ENCODE measurements at regions not wholly inside any gene's neighbourhood (a gene's known extent, or its start where the extent isn't known, plus 50 kb on each side); places are given as distances from the start of the nearest gene placed in this dataset.
"Not testable (repeated sequence)": the region's sequence is repeated elsewhere in the genome, so short reads cannot be mapped to it uniquely, and the experiment has no call there.

GRCh38 chr5:125487231-125487630 lies 740.8 kb upstream of the ZNF608 start:
- DNase-seq = no peak

GRCh38 chr5:125487652-125488051 lies 741.2 kb upstream of the ZNF608 start:
- DNase-seq = not testable (repeated sequence)

- DNase-seq = no peak
Observed at GRCh38 chr5:125489146-125489545, 742.7 kb upstream of the ZNF608 start.

- no peak for DNase-seq
Observed at GRCh38 chr5:125491986-125492492, 745.6 kb upstream of the ZNF608 start.

- DNase-seq = no peak
Observed at GRCh38 chr5:125492977-125493376, 746.5 kb upstream of the ZNF608 start.

GRCh38 chr5:125496393-125496792 lies 750.0 kb upstream of the ZNF608 start:
- no peak for DNase-seq

GRCh38 chr5:125497651-125498050 lies 751.2 kb upstream of the ZNF608 start:
- DNase-seq = no peak

- no peak for DNase-seq
Observed at GRCh38 chr5:125499636-125500332, 753.3 kb upstream of the ZNF608 start.

- DNase-seq = no peak
Observed at GRCh38 chr5:125501396-125501795, 755.0 kb upstream of the ZNF608 start.

GRCh38 chr5:125503946-125504345 lies 757.5 kb upstream of the ZNF608 start:
- no peak for DNase-seq

GRCh38 chr5:125505115-125505514 lies 758.7 kb upstream of the ZNF608 start:
- DNase-seq = no peak

- DNase-seq = no peak
Observed at GRCh38 chr5:125506124-125506523, 759.7 kb upstream of the ZNF608 start.

GRCh38 chr5:125508225-125508624 lies 761.8 kb upstream of the ZNF608 start:
- DNase-seq = no peak

GRCh38 chr5:125510651-125511050 lies 764.2 kb upstream of the ZNF608 start:
- no peak for DNase-seq

GRCh38 chr5:125517973-125518550 lies 771.6 kb upstream of the ZNF608 start:
- DNase-seq = no peak

GRCh38 chr5:125521289-125521688 lies 774.9 kb upstream of the ZNF608 start:
- DNase-seq = no peak

GRCh38 chr5:125525356-125525755 lies 778.9 kb upstream of the ZNF608 start:
- DNase-seq = no peak

GRCh38 chr5:125526966-125527365 lies 780.5 kb upstream of the ZNF608 start:
- DNase-seq = no peak

GRCh38 chr5:125528881-125529280 lies 782.4 kb upstream of the ZNF608 start:
- DNase-seq = no peak

- no peak for DNase-seq
Observed at GRCh38 chr5:125530833-125531615, 784.6 kb upstream of the ZNF608 start.

- no peak for DNase-seq
Observed at GRCh38 chr5:125536095-125536494, 789.7 kb upstream of the ZNF608 start.

- no peak for DNase-seq
Observed at GRCh38 chr5:125536582-125536981, 790.1 kb upstream of the ZNF608 start.

- DNase-seq = no peak
Observed at GRCh38 chr5:125537661-125538060, 791.2 kb upstream of the ZNF608 start.

GRCh38 chr5:125538469-125538868 lies 792.0 kb upstream of the ZNF608 start:
- no peak for DNase-seq

Measured in activated CD4-positive, CD25-positive, alpha-beta regulatory T cell (primary cell).